Panc1 (cell line): ENCODE measurements at regions not wholly inside any gene's neighbourhood (a gene's known extent, or its start where the extent isn't known, plus 50 kb on each side); places are given as distances from the start of the nearest gene placed in this dataset.

ENCODE experiments used
- POLR2AphosphoS5 ChIP-seq: IDR thresholded peaks from 2 replicates; pipeline ENCODE4 v1.6.1; 2012; ENCODE audit warnings: mild to moderate bottlenecking, low read depth, low read length, moderate library complexity
- TF ChIP-seq, protein P1 (sequence below): fragments of 450-650 bp; IDR thresholded peaks from 2 replicates; pipeline ENCODE4 v1.5.1; 2017; ENCODE audit warnings: mild to moderate bottlenecking
- TF ChIP-seq, protein P2 (sequence below), 2 experiments: IDR thresholded peaks; 2 replicates each; pipeline ENCODE4 v1.6.1; 2011 to 2012; ENCODE audit warnings: low read depth in 2 of 2, control low read depth in 1 of 2, low read length in 1 of 2, mild to moderate bottlenecking in 1 of 2, moderate library complexity in 1 of 2; ENCODE audit not compliant: insufficient read depth in 1 of 2

DNA sequence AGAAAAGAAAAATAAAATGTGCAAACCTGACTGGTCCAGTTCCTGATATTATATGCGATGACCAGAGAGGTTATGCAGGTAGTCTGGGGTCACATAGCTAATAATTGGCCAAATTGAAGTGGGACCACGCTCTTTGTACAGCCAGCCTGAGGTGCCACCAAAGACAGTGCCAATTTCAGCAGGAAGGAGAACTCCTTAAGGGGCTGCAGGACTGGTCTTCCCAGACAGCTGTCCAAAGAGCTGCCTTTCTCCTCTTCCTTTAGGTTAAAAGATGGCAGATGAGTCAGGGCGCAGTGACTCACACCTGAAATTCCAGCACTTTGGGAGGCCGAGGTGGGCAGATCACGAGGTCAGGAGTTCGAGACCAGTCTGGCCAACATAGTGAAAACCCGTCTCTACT lies 95.5 kb downstream of the ACKR3 start:
- TF ChIP-seq, protein P1, sequence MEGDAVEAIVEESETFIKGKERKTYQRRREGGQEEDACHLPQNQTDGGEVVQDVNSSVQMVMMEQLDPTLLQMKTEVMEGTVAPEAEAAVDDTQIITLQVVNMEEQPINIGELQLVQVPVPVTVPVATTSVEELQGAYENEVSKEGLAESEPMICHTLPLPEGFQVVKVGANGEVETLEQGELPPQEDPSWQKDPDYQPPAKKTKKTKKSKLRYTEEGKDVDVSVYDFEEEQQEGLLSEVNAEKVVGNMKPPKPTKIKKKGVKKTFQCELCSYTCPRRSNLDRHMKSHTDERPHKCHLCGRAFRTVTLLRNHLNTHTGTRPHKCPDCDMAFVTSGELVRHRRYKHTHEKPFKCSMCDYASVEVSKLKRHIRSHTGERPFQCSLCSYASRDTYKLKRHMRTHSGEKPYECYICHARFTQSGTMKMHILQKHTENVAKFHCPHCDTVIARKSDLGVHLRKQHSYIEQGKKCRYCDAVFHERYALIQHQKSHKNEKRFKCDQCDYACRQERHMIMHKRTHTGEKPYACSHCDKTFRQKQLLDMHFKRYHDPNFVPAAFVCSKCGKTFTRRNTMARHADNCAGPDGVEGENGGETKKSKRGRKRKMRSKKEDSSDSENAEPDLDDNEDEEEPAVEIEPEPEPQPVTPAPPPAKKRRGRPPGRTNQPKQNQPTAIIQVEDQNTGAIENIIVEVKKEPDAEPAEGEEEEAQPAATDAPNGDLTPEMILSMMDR, result no peak
- TF ChIP-seq, protein P2, sequence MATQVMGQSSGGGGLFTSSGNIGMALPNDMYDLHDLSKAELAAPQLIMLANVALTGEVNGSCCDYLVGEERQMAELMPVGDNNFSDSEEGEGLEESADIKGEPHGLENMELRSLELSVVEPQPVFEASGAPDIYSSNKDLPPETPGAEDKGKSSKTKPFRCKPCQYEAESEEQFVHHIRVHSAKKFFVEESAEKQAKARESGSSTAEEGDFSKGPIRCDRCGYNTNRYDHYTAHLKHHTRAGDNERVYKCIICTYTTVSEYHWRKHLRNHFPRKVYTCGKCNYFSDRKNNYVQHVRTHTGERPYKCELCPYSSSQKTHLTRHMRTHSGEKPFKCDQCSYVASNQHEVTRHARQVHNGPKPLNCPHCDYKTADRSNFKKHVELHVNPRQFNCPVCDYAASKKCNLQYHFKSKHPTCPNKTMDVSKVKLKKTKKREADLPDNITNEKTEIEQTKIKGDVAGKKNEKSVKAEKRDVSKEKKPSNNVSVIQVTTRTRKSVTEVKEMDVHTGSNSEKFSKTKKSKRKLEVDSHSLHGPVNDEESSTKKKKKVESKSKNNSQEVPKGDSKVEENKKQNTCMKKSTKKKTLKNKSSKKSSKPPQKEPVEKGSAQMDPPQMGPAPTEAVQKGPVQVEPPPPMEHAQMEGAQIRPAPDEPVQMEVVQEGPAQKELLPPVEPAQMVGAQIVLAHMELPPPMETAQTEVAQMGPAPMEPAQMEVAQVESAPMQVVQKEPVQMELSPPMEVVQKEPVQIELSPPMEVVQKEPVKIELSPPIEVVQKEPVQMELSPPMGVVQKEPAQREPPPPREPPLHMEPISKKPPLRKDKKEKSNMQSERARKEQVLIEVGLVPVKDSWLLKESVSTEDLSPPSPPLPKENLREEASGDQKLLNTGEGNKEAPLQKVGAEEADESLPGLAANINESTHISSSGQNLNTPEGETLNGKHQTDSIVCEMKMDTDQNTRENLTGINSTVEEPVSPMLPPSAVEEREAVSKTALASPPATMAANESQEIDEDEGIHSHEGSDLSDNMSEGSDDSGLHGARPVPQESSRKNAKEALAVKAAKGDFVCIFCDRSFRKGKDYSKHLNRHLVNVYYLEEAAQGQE (IDR thresholded peaks at IDR 0.05; ENCODE audit: insufficient read depth in 1 of 2, low read depth in 2 of 2, low read length in 1 of 2), result no peak
- TF ChIP-seq POLR2AphosphoS5, result no peak
